ENCODE measurements at regions not wholly inside any gene's neighbourhood (a gene's known extent, or its start where the extent isn't known, plus 50 kb on each side); places are given as distances from the start of the nearest gene placed in this dataset.

- no peak for FAIRE-seq
- H3K79me2 ChIP-seq (ENCODE audit: control insufficient read depth, insufficient read depth, low read length) = no peaks in the 10 kb centered on the region
- dilution Hi-C loops (cut with MboI; ENCODE audit: extremely low pct_ligation_motif_present, low sequenced_read_pairs) (no loop called here), intact Hi-C loops (cut with micrococcal nuclease) (no loop called here)
- no peaks in the 10 kb centered on the region for H3K4me1 ChIP-seq (ENCODE audit: control insufficient read depth, extremely low read depth, insufficient read depth, low read length)
- BruUV-seq (replicated peaks) = no TSS peak
- no peak for DNase-seq (ENCODE audit: low read depth, low spot score)
- no peaks in the 10 kb centered on the region for H3K27me3 ChIP-seq (ENCODE audit: control insufficient read depth in 2 of 2, insufficient read depth in 2 of 2, low read length in 2 of 2)
- H2AFZ ChIP-seq (ENCODE audit: low read depth, low read length) = no peak overlapping the region
- H3K9ac ChIP-seq (replicated peaks; ENCODE audit: extremely low read depth, insufficient read depth, low read length) = no peak overlapping the region
- no peak overlapping the region for H3K4me2 ChIP-seq (ENCODE audit: insufficient read depth, low read length)
- no peak overlapping the region for H3K4me3 ChIP-seq (replicated peaks in 1 of 3; ENCODE audit: insufficient read depth in 1 of 3, low read depth in 1 of 3, low read length in 3 of 3)
- no peaks in the 10 kb centered on the region for H3K9me1 ChIP-seq (replicated peaks; ENCODE audit: control insufficient read depth, extremely low read depth, insufficient read depth, low read length)
- H3K36me3 ChIP-seq (ENCODE audit: control insufficient read depth in 2 of 2, extremely low read depth in 1 of 2, insufficient read depth in 2 of 2, low read length in 2 of 2) = no peaks in the 10 kb centered on the region
- CTCF ChIA-PET = no interaction called here
- TF ChIP-seq GATA2 (IDR thresholded peaks at IDR 0.05; ENCODE audit: insufficient read depth, insufficient read length, low read depth, low read length) = no peak
- no peak for TF ChIP-seq JUN (IDR thresholded peaks at IDR 0.05; ENCODE audit: borderline replicate concordance, insufficient read depth, insufficient read length, low read depth)
- no peak for TF ChIP-seq POLR2AphosphoS5 (IDR thresholded peaks at IDR 0.05; ENCODE audit: insufficient read depth, low read depth, low read length)
- TF ChIP-seq MYC (IDR thresholded peaks at IDR 0.05; ENCODE audit: low read depth, low read length) = no peak
- no peak for TF ChIP-seq FOS (IDR thresholded peaks at IDR 0.05; ENCODE audit: borderline replicate concordance, insufficient read depth, low read length)
- TF ChIP-seq EZH2 (IDR thresholded peaks at IDR 0.05; ENCODE audit: borderline replicate concordance, low read depth, low read length, severe bottlenecking) = no peak
- no peak for TF ChIP-seq POLR2A (IDR thresholded peaks at IDR 0.05; ENCODE audit: low read depth, low read length)
- TF ChIP-seq, protein P1, sequence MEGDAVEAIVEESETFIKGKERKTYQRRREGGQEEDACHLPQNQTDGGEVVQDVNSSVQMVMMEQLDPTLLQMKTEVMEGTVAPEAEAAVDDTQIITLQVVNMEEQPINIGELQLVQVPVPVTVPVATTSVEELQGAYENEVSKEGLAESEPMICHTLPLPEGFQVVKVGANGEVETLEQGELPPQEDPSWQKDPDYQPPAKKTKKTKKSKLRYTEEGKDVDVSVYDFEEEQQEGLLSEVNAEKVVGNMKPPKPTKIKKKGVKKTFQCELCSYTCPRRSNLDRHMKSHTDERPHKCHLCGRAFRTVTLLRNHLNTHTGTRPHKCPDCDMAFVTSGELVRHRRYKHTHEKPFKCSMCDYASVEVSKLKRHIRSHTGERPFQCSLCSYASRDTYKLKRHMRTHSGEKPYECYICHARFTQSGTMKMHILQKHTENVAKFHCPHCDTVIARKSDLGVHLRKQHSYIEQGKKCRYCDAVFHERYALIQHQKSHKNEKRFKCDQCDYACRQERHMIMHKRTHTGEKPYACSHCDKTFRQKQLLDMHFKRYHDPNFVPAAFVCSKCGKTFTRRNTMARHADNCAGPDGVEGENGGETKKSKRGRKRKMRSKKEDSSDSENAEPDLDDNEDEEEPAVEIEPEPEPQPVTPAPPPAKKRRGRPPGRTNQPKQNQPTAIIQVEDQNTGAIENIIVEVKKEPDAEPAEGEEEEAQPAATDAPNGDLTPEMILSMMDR (IDR thresholded peaks at IDR 0.05; ENCODE audit: extremely low read depth in 1 of 2, insufficient read depth in 1 of 2, low read depth in 1 of 2, low read length in 2 of 2) = no peak
- TF ChIP-seq, protein P2, sequence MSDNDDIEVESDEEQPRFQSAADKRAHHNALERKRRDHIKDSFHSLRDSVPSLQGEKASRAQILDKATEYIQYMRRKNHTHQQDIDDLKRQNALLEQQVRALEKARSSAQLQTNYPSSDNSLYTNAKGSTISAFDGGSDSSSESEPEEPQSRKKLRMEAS (IDR thresholded peaks at IDR 0.05; ENCODE audit: insufficient read depth, insufficient read length) = no peak
- POLR2A ChIA-PET = no interaction called here
- H3K27ac ChIP-seq (ENCODE audit: insufficient read depth, low read depth, low read length) = no peak overlapping the region
- H3K9me3 ChIP-seq (replicated peaks; ENCODE audit: control insufficient read depth, insufficient read depth, low read length) = no peaks in the 10 kb centered on the region
- no peaks in the 10 kb centered on the region for H4K20me1 ChIP-seq (replicated peaks; ENCODE audit: control insufficient read depth, extremely low read depth, insufficient read depth, low read length)
Measured at GRCh38 chr14:101288436-101289229, 272.7 kb upstream of the DIO3 start.

All from endothelial cell of umbilical vein (primary cell).